GM12872 (cell line): ENCODE measurements at regions not wholly inside any gene's neighbourhood (a gene's known extent, or its start where the extent isn't known, plus 50 kb on each side); places are given as distances from the start of the nearest gene placed in this dataset.

Source experiments
- TF ChIP-seq, protein P1 (sequence below): IDR thresholded peaks from 3 replicates; pipeline ENCODE4 v1.5.1; 2011; ENCODE audit warnings: low read depth, mild to moderate bottlenecking, low read length, moderate library complexity; ENCODE audit not compliant: insufficient read depth

DNA sequence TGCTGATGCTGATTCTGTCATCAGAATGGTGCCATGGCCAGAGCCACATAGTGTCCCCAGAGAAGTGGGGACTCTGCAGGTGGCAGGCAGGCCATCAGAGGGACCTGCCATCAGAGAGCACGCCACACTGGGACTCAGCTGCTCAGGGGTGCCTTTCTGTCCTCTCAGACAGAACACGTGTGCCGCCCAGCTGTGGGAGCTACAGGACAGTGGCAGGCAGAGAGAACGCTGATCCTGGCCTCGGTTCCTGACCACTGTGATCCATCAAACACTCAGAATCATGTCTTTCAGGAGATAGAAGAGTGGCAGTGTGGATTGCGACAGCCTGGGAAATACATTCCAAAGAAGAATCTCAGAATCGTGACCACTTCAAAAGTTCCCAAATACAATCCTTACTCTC lies 497.2 kb upstream of the SALL3 start:
- TF ChIP-seq, protein P1, sequence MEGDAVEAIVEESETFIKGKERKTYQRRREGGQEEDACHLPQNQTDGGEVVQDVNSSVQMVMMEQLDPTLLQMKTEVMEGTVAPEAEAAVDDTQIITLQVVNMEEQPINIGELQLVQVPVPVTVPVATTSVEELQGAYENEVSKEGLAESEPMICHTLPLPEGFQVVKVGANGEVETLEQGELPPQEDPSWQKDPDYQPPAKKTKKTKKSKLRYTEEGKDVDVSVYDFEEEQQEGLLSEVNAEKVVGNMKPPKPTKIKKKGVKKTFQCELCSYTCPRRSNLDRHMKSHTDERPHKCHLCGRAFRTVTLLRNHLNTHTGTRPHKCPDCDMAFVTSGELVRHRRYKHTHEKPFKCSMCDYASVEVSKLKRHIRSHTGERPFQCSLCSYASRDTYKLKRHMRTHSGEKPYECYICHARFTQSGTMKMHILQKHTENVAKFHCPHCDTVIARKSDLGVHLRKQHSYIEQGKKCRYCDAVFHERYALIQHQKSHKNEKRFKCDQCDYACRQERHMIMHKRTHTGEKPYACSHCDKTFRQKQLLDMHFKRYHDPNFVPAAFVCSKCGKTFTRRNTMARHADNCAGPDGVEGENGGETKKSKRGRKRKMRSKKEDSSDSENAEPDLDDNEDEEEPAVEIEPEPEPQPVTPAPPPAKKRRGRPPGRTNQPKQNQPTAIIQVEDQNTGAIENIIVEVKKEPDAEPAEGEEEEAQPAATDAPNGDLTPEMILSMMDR: no peak

DNA sequence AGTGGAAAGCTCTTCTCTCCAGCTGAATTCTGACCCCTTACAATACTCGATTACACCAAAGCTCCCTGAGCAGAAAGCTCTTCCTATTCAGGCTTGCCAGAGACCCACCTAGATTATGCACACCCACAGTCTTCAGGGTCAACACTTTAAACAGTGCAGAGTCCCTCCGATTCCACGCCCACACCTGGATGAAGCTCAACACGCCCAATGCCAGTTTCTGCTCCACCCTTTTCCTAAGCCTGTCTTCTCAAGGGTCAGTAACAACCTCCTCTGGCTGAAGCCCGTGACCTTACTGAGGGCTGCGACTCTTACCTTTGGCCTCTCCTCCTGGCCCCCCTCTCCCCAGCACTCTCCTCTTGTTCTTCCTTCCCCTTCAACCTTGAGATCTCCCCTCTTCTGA lies 492.0 kb upstream of the SALL3 start:
- TF ChIP-seq, protein P1: no peak

DNA sequence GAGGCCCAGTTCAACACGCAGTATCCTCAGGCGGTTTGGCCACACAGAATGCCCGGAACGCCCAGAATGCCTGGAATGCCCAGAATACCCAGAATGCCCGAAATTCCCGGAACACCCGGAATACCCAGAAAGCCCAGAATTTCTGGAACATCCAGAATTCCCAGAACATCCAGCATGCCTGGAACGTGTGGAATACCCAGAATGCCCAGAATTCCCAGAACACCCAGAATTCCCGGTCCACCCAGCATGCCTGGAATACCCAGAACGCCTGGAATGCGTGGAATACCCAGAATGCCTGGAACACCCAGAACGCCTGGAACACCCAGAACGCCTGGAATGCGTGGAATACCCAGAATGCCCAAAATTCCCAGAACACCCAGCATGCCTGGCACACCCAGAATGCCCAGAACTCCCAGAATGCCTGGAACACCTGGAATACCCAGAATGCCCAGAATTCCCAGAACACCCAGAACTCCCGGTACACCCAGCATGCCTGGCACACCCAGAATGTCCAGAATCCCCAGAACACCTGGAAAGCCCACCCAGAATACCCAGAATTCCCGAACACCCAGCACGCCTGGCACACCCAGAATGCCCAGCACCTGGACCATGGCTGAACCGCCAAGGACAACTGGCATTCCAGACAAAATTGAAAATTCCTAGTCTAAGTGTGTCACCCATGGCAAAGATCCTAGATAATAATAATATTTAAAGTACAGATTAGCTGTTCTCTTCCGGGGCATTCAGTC lies 487.4 kb upstream of the SALL3 start:
- TF ChIP-seq, protein P1: no peak

DNA sequence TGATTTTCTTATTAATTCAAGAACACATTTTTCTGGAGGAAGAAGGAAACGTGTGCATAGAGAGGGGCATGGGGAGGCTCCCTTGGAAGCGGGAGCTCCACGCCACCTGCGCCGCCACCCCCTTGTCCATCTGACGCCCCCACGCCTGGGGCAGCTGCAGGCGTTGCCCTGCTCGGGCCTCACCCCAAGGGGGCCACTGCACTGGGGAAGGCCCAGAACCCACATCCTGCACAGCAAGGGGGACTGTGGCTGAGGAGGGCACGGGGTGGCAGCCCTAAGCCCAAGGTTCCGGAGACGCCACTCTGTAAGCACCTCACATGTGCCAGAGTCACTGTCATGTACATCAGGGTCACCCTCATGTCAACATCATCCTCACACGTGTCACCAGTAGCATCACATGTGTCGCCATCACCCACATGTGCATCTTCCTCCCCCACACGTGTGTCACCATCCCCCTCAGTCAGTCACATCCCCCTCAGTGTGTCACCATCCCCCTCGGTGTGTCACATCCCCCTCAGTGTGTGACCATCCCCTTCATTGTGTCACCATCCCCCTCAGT lies 486.7 kb upstream of the SALL3 start:
- TF ChIP-seq, protein P1: no peak

DNA sequence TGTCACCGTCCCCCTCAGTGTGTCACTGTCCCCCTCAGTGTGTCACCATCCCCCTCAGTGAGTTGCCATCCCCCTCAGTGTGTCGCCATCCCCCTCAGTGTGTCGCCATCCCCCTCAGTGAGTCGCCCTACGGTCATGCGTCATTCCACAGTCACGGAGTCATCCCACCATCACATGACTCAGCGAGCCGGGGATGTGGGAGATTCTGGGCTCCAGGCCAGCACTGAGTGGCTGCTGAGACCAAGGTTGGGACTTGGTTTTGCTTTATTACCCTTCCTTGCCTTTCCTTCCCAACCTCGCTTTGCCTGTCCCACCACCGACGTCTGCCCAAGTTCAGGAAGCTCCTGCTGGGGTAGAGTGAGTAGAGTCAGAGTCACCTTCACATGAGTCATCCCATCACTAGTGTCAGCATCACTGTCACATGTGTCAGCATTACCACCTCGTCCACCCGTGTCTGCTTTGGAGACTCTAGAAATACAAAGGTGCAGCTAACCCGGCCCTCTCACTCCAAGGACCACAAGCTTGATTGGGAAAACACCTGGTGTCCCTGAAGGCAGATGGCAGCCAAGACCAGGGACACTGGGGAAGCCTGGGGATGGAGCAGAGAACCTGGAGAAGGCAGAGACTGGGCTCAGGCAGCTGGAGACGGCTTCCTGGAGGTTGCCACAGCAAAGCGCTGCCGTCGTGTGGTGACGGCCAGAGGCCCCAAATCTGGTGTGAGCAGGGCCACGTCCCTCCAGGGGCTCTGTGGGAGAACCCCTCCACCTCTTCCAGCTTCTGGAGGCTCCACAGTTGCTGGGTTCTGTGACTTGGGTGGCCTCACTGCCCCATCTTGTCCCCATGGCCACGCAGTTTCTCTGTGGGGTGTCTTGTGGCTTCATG lies 485.2 kb upstream of the SALL3 start:
- TF ChIP-seq, protein P1: no peak

DNA sequence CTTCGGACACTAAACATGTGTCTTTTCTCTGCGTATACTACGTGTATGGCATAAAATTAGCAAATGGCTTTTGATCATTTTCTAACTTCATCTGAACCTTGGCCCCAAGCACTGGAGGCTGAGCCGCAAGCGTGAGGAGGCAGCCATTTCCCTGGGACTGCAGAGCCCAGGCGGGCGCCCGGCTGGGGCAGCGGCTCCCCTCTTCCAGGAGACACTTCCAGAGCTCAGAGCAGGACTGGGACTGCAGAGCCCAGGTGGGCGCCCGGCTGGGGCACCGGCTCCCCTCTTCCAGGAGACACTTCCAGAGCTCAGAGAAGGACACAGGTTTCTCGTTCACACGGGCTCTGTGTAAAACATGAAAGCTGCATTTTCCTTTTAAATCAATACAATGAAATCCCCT lies 484.1 kb upstream of the SALL3 start:
- TF ChIP-seq, protein P1: no peak

DNA sequence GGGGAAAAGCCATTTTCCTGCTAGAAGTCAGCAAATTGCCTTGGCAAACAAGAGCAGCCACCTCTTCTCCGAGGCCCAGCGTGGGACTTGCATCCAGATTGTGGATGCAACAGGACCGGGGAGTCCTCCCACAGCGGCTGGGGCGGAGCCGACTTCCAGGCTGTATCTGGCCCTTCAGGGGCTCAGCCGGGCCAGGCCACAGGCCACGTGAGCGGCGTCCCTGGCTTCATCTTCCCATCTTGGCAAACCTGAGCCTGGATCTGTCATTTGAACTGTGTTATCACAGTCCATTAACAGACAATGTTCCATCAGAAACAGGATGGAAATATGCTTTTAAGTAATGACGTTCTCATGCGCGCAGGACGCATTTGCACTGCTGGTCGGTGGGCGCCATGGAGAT lies 483.5 kb upstream of the SALL3 start:
- TF ChIP-seq, protein P1: no peak
